RWPE1 (cell line): ENCODE measurements at regions not wholly inside any gene's neighbourhood (a gene's known extent, or its start where the extent isn't known, plus 50 kb on each side); places are given as distances from the start of the nearest gene placed in this dataset.
"Not testable (repeated sequence)": the region's sequence is repeated elsewhere in the genome, so short reads cannot be mapped to it uniquely, and the experiment has no call there.

Experiments used
- CTCF ChIA-PET: fragments of 350-600 bp; sonication (Branson Sonifier 250); formaldehyde crosslinking; extraction: SDS; loops from one replicate; lab custom pipeline; 2021; lab: Yijun Ruan, JAX
- POLR2A ChIA-PET: fragments of 400-600 bp; formaldehyde crosslinking; extraction: SDS; loops from one replicate; lab custom pipeline; 2020; ENCODE audit warnings: antibody characterized with exemption; ENCODE audit not compliant: low non-redundant PET; lab: Yijun Ruan, JAX
- DNase-seq: peaks from one replicate; pipeline ENCODE4 v3.0.0; 2012; ENCODE audit warnings: low spot score
- H3K27ac ChIP-seq: fragments of 450-650 bp; 2 replicates; pipeline ENCODE4 v1.5.1; 2017
- TF ChIP-seq, protein P1 (sequence below): fragments of 450-650 bp; conservative IDR thresholded peaks from 2 replicates; pipeline ENCODE4 v1.5.1; 2017; ENCODE audit warnings: low read depth, mild to moderate bottlenecking

GRCh38 chr5:57718155-57718554 lies 235.5 kb upstream of the ACTBL2 start:
- DNase-seq = no peak
- POLR2A ChIA-PET = no interaction called here
- no peak overlapping the region for H3K27ac ChIP-seq
- CTCF ChIA-PET = interaction anchor here (0.6 kb wide), 1 partner anchor 736 kb away, joined by 3 read pairs; no protein-coding TSS in a partner anchor
- TF ChIP-seq, protein P1, sequence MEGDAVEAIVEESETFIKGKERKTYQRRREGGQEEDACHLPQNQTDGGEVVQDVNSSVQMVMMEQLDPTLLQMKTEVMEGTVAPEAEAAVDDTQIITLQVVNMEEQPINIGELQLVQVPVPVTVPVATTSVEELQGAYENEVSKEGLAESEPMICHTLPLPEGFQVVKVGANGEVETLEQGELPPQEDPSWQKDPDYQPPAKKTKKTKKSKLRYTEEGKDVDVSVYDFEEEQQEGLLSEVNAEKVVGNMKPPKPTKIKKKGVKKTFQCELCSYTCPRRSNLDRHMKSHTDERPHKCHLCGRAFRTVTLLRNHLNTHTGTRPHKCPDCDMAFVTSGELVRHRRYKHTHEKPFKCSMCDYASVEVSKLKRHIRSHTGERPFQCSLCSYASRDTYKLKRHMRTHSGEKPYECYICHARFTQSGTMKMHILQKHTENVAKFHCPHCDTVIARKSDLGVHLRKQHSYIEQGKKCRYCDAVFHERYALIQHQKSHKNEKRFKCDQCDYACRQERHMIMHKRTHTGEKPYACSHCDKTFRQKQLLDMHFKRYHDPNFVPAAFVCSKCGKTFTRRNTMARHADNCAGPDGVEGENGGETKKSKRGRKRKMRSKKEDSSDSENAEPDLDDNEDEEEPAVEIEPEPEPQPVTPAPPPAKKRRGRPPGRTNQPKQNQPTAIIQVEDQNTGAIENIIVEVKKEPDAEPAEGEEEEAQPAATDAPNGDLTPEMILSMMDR = no peak

DNA sequence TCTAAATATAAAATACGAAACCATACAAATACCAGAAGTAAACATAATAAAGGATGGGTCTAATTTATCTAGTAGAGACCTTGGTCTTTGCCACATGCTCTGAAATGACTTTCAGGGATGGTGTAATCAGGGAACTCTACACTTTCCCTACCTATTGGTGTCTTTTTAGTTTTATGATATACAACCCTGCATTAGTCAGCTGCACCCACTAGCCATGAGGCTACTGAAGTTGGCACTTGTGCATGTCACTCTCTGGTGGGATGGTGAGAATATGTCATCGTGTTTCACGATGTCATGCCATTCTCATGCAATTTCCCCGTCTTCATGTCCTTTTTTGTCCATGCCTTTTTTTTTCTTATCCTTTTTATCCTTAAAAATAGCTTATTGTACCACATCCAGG lies 234.9 kb upstream of the ACTBL2 start:
- TF ChIP-seq, protein P1 = no peak
- no peak for DNase-seq
- POLR2A ChIA-PET = no interaction called here
- CTCF ChIA-PET = interaction anchor here (0.6 kb wide), 1 partner anchor 737 kb away, joined by 3 read pairs; no protein-coding TSS in a partner anchor
- H3K27ac ChIP-seq = no peak overlapping the region

DNA sequence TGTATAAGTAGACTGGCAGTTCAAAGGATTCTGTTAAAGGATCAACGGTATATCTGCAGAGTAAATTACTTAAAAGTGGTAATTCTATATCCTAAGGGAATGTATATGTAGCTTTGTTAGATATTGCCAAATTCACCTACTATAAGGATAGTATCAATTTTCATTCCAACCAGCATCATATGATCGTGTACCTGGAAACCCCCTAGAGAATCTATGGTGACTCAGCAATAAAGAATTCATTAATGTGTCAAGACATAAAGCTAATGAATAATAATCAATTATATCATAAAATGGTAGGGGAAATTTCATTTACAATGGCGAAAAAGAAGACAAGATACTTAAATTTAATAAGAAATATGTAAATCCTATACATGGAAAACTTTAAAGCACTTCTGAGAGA lies 234.1 kb upstream of the ACTBL2 start:
- DNase-seq = no peak
- TF ChIP-seq, protein P1 = no peak
- CTCF ChIA-PET = no interaction called here
- POLR2A ChIA-PET = no interaction called here
- H3K27ac ChIP-seq = no peak overlapping the region

GRCh38 chr5:57715296-57715695 lies 232.7 kb upstream of the ACTBL2 start:
- TF ChIP-seq, protein P1 = no peak
- POLR2A ChIA-PET = no interaction called here
- DNase-seq = no peak
- CTCF ChIA-PET = no interaction called here
- no peak overlapping the region for H3K27ac ChIP-seq

- CTCF ChIA-PET, H3K27ac ChIP-seq, POLR2A ChIA-PET, DNase-seq: not testable (repeated sequence)
Observed at GRCh38 chr5:57713535-57713934, 230.9 kb upstream of the ACTBL2 start.

DNA sequence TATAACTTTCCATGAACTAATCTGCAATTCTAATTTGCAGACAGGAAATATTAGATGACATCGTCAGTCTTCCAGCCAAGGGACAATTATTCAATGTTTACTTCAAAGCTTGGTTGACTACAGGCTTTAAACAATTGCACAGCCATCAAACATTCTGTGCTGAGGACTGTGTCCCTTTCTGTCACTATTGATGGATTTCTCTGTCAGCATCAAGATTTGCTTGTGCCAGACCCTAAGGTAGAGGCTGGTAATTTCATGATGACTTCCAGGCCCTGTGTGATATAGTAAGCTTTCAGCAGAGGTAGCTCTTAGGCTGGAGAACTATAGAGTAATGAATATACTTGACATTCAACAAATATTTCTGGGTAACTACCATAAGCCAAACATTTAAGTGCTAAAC lies 229.3 kb upstream of the ACTBL2 start:
- ChIA-PET CTCF (interaction anchor here (0.6 kb wide), 1 partner anchor 1999 kb away, joined by 3 read pairs; no protein-coding TSS in a partner anchor), POLR2A (no interaction called here)
- no peak for DNase-seq
- no peak overlapping the region for H3K27ac ChIP-seq
- TF ChIP-seq, protein P1 = no peak

DNA sequence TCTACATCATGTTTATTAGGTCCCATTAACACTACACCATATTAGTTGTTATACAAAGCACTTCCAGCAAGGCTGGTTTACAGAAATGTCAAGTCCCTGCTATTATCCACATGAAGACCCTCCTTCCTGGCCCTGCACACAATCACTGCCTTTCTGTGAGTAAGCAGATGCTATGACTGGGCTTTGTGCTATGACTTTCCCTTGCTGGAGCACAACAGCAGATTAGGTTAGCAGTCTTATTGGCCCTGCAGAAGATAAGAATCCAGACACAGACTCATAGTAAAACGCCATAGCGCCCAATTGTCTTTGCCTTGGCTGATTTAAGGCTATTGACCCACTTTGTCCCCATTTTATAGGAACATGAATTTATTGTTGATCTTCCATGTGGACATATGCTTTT lies 228.9 kb upstream of the ACTBL2 start:
- ChIA-PET POLR2A (interaction anchor here (0.6 kb wide), 1 partner anchor 443 kb away, joined by 3 read pairs; no protein-coding TSS in a partner anchor), CTCF (interaction anchor here (0.6 to 0.7 kb wide), 2 partner anchors 23 to 1999 kb away, joined by 3 read pairs; no protein-coding TSS in a partner anchor)
- DNase-seq = no peak
- H3K27ac ChIP-seq = no peak overlapping the region
- TF ChIP-seq, protein P1 = no peak
